ENCODE measurements at regions not wholly inside any gene's neighbourhood (a gene's known extent, or its start where the extent isn't known, plus 50 kb on each side); places are given as distances from the start of the nearest gene placed in this dataset.

DNA sequence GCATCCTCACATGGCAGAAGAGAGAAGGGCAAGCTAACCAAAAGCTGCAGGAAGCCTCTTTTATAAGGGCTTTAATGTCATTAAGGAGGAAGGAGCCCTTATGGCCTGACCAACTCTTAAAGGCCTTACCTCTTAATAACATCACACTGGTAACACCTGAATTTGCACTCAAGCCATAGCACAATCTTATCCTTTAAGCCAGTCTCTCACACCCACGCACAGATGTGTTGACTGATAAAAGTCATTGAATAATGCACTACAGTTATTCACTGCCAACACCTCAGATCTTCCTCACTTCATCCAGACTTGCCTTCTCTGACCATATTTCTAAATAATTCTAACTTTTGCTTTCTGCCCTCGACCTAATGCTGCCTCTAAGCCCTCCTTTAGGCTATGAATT, 516.8 kb downstream of the ADCYAP1 start:
- no peaks in the 10 kb centered on the region for H3K9me3 ChIP-seq (ENCODE audit: insufficient read depth, low read length, severe bottlenecking)
- H3K4me1 ChIP-seq (ENCODE audit: insufficient read depth, low read length): no peaks in the 10 kb centered on the region
- H2AFZ ChIP-seq (ENCODE audit: low read depth, low read length): no peak overlapping the region
- H3K9ac ChIP-seq (ENCODE audit: low read depth, low read length): no peak overlapping the region
- ATAC-seq (ENCODE audit: insufficient read depth, low read depth): no peak
- TF ChIP-seq, protein P1, sequence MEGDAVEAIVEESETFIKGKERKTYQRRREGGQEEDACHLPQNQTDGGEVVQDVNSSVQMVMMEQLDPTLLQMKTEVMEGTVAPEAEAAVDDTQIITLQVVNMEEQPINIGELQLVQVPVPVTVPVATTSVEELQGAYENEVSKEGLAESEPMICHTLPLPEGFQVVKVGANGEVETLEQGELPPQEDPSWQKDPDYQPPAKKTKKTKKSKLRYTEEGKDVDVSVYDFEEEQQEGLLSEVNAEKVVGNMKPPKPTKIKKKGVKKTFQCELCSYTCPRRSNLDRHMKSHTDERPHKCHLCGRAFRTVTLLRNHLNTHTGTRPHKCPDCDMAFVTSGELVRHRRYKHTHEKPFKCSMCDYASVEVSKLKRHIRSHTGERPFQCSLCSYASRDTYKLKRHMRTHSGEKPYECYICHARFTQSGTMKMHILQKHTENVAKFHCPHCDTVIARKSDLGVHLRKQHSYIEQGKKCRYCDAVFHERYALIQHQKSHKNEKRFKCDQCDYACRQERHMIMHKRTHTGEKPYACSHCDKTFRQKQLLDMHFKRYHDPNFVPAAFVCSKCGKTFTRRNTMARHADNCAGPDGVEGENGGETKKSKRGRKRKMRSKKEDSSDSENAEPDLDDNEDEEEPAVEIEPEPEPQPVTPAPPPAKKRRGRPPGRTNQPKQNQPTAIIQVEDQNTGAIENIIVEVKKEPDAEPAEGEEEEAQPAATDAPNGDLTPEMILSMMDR (IDR thresholded peaks at IDR 0.05; ENCODE audit: borderline replicate concordance, extremely low read depth, low read length, poor library complexity, severe bottlenecking): no peak
- no peak for TF ChIP-seq EZH2 (IDR thresholded peaks at IDR 0.05; ENCODE audit: borderline replicate concordance, low read depth, low read length, severe bottlenecking)
- H3K4me2 ChIP-seq (ENCODE audit: insufficient read depth, low read length): no peak overlapping the region
- no peaks in the 10 kb centered on the region for H3K27me3 ChIP-seq (ENCODE audit: insufficient read depth, low read length, poor library complexity)
- no peak overlapping the region for H3K27ac ChIP-seq (ENCODE audit: low read length)
- no peaks in the 10 kb centered on the region for H4K20me1 ChIP-seq (ENCODE audit: insufficient read depth, low read length)
- H3K79me2 ChIP-seq (ENCODE audit: insufficient read depth, low read length): no peaks in the 10 kb centered on the region
- DNase-seq: no peak
- no peak overlapping the region for H3K4me3 ChIP-seq (ENCODE audit: low read depth in 1 of 2, low read length in 2 of 2)
- no peaks in the 10 kb centered on the region for H3K36me3 ChIP-seq (ENCODE audit: insufficient read depth, low read length)

DNA sequence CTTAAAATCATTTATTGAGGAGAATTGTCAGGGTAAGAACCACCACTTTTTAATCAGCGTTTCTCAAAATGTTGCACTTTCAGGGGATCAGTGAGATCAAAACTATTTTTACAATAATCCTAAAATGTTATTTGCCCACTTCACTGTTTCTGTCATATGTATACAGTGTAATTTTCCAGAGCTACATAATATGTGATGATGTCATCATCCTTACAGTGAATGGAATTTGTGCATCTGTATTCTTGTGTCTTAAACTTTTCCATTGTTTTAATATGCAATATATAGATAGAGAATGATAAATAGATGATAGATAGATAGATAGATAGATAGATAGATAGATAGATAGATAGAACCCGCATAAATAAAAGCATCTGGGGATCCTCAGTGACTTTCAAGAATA, 518.0 kb downstream of the ADCYAP1 start:
- no peaks in the 10 kb centered on the region for H3K27me3 ChIP-seq (ENCODE audit: insufficient read depth, low read length, poor library complexity)
- H3K9me3 ChIP-seq (ENCODE audit: insufficient read depth, low read length, severe bottlenecking): no peaks in the 10 kb centered on the region
- no peak overlapping the region for H3K4me3 ChIP-seq (ENCODE audit: low read depth in 1 of 2, low read length in 2 of 2)
- H3K9ac ChIP-seq (ENCODE audit: low read depth, low read length): no peak overlapping the region
- TF ChIP-seq, protein P1 (IDR thresholded peaks at IDR 0.05; ENCODE audit: borderline replicate concordance, extremely low read depth, low read length, poor library complexity, severe bottlenecking): no peak
- TF ChIP-seq EZH2 (IDR thresholded peaks at IDR 0.05; ENCODE audit: borderline replicate concordance, low read depth, low read length, severe bottlenecking): no peak
- no peaks in the 10 kb centered on the region for H3K36me3 ChIP-seq (ENCODE audit: insufficient read depth, low read length)
- no peak overlapping the region for H2AFZ ChIP-seq (ENCODE audit: low read depth, low read length)
- no peaks in the 10 kb centered on the region for H3K79me2 ChIP-seq (ENCODE audit: insufficient read depth, low read length)
- DNase-seq: no peak
- no peak overlapping the region for H3K4me2 ChIP-seq (ENCODE audit: insufficient read depth, low read length)
- H4K20me1 ChIP-seq (ENCODE audit: insufficient read depth, low read length): no peaks in the 10 kb centered on the region
- H3K27ac ChIP-seq (ENCODE audit: low read length): no peak overlapping the region
- H3K4me1 ChIP-seq (ENCODE audit: insufficient read depth, low read length): no peaks in the 10 kb centered on the region
- no peak for ATAC-seq (ENCODE audit: insufficient read depth, low read depth)

DNA sequence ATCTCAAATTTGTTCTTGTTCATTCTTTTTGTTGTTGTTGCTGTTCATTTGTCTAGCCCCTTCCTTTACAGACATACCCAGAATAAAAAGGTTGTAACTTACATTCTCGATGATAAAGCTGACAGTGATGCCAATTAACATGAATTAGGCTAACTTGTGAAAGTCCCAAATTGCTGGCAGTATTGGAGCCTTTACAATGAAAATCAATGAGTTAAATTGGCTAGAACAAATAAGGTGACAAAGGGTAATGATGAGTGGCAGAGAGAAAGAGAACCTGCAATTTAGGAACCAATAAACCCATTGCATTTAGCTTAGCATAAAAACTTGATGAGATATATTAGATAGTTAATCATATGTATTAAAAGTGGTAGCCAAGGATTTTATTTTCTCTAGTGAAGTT, 521.0 kb downstream of the ADCYAP1 start:
- H2AFZ ChIP-seq (ENCODE audit: low read depth, low read length): no peak overlapping the region
- H3K36me3 ChIP-seq (ENCODE audit: insufficient read depth, low read length): no peaks in the 10 kb centered on the region
- DNase-seq (no peak), ATAC-seq (ENCODE audit: insufficient read depth, low read depth) (no peak)
- no peak overlapping the region for H3K27ac ChIP-seq (ENCODE audit: low read length)
- H4K20me1 ChIP-seq (ENCODE audit: insufficient read depth, low read length): no peaks in the 10 kb centered on the region
- H3K4me1 ChIP-seq (ENCODE audit: insufficient read depth, low read length): no peaks in the 10 kb centered on the region
- no peak overlapping the region for H3K9ac ChIP-seq (ENCODE audit: low read depth, low read length)
- H3K9me3 ChIP-seq (ENCODE audit: insufficient read depth, low read length, severe bottlenecking): no peaks in the 10 kb centered on the region
- no peaks in the 10 kb centered on the region for H3K27me3 ChIP-seq (ENCODE audit: insufficient read depth, low read length, poor library complexity)
- no peaks in the 10 kb centered on the region for H3K79me2 ChIP-seq (ENCODE audit: insufficient read depth, low read length)
- no peak overlapping the region for H3K4me2 ChIP-seq (ENCODE audit: insufficient read depth, low read length)
- no peak overlapping the region for H3K4me3 ChIP-seq (ENCODE audit: low read depth in 1 of 2, low read length in 2 of 2)
- TF ChIP-seq, protein P1 (IDR thresholded peaks at IDR 0.05; ENCODE audit: borderline replicate concordance, extremely low read depth, low read length, poor library complexity, severe bottlenecking): no peak
- TF ChIP-seq EZH2 (IDR thresholded peaks at IDR 0.05; ENCODE audit: borderline replicate concordance, low read depth, low read length, severe bottlenecking): no peak

DNA sequence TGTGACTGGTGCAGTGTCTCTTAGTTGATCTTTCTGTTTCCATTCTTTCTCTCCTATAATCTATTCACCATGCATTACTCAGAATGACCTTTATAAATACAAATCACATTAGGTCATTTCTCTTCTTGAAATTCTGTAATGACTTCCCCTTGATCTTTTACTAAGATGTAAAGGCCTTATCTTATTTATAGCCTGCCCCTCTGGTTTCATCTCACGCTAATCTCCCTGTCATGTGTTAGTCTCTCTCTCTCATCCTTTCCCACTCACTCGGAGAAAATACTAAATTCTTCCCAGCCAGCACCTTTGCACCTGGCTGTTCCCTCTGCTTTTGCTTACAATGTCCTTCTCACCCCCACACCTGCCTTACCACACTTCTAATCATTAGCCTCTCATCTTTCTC, 530.8 kb downstream of the ADCYAP1 start:
- Histone ChIP-seq H3K4me2 (ENCODE audit: insufficient read depth, low read length) (no peak overlapping the region), H3K9me3 (ENCODE audit: insufficient read depth, low read length, severe bottlenecking) (no peaks in the 10 kb centered on the region), H3K4me3 (ENCODE audit: low read depth in 1 of 2, low read length in 2 of 2) (no peak overlapping the region), H3K27ac (ENCODE audit: low read length) (no peak overlapping the region), H3K36me3 (ENCODE audit: insufficient read depth, low read length) (no peaks in the 10 kb centered on the region), H2AFZ (ENCODE audit: low read depth, low read length) (no peak overlapping the region), H3K4me1 (ENCODE audit: insufficient read depth, low read length) (no peaks in the 10 kb centered on the region), H3K9ac (ENCODE audit: low read depth, low read length) (no peak overlapping the region), H4K20me1 (ENCODE audit: insufficient read depth, low read length) (no peaks in the 10 kb centered on the region), H3K79me2 (ENCODE audit: insufficient read depth, low read length) (no peaks in the 10 kb centered on the region), H3K27me3 (ENCODE audit: insufficient read depth, low read length, poor library complexity) (no peaks in the 10 kb centered on the region)
- no peak for DNase-seq
- TF ChIP-seq, protein P1 (IDR thresholded peaks at IDR 0.05; ENCODE audit: borderline replicate concordance, extremely low read depth, low read length, poor library complexity, severe bottlenecking): no peak
- no peak for TF ChIP-seq EZH2 (IDR thresholded peaks at IDR 0.05; ENCODE audit: borderline replicate concordance, low read depth, low read length, severe bottlenecking)
- no peak for ATAC-seq (ENCODE audit: insufficient read depth, low read depth)

All from DND-41 (cell line).